ENCODE measurements at regions not wholly inside any gene's neighbourhood (a gene's known extent, or its start where the extent isn't known, plus 50 kb on each side); places are given as distances from the start of the nearest gene placed in this dataset.

GRCh38 chr6:76382201-76382600 lies 309.7 kb upstream of the IMPG1 start:
- Histone ChIP-seq H3K27me3 (ENCODE audit: insufficient read depth, low read length, poor library complexity) (no peaks in the 10 kb centered on the region), H3K4me2 (ENCODE audit: insufficient read depth, low read length) (no peak overlapping the region), H3K4me1 (ENCODE audit: insufficient read depth, low read length) (no peaks in the 10 kb centered on the region), H3K79me2 (ENCODE audit: insufficient read depth, low read length) (no peaks in the 10 kb centered on the region), H3K4me3 (ENCODE audit: low read depth in 1 of 2, low read length in 2 of 2) (no peak overlapping the region), H4K20me1 (ENCODE audit: insufficient read depth, low read length) (no peaks in the 10 kb centered on the region), H3K27ac (ENCODE audit: low read length) (no peak overlapping the region), H2AFZ (ENCODE audit: low read depth, low read length) (no peak overlapping the region), H3K9me3 (ENCODE audit: insufficient read depth, low read length, severe bottlenecking) (no peaks in the 10 kb centered on the region), H3K36me3 (ENCODE audit: insufficient read depth, low read length) (no peaks in the 10 kb centered on the region), H3K9ac (ENCODE audit: low read depth, low read length) (no peak overlapping the region)
- TF ChIP-seq EZH2 (IDR thresholded peaks at IDR 0.05; ENCODE audit: borderline replicate concordance, low read depth, low read length, severe bottlenecking) (no peak), CTCF (IDR thresholded peaks at IDR 0.05; ENCODE audit: borderline replicate concordance, extremely low read depth, low read length, poor library complexity, severe bottlenecking) (no peak)
- DNase-seq (no peak), ATAC-seq (ENCODE audit: insufficient read depth, low read depth) (no peak)

GRCh38 chr6:76381612-76382011 lies 309.1 kb upstream of the IMPG1 start:
- no peak for DNase-seq
- no peak for TF ChIP-seq EZH2 (IDR thresholded peaks at IDR 0.05; ENCODE audit: borderline replicate concordance, low read depth, low read length, severe bottlenecking)
- TF ChIP-seq CTCF (IDR thresholded peaks at IDR 0.05; ENCODE audit: borderline replicate concordance, extremely low read depth, low read length, poor library complexity, severe bottlenecking), result no peak
- H3K4me3 ChIP-seq (ENCODE audit: low read depth in 1 of 2, low read length in 2 of 2), result no peak overlapping the region
- no peak for ATAC-seq (ENCODE audit: insufficient read depth, low read depth)
- H3K9ac ChIP-seq (ENCODE audit: low read depth, low read length), result no peak overlapping the region
- H3K27ac ChIP-seq (ENCODE audit: low read length), result no peak overlapping the region
- no peaks in the 10 kb centered on the region for H3K27me3 ChIP-seq (ENCODE audit: insufficient read depth, low read length, poor library complexity)
- no peaks in the 10 kb centered on the region for H3K36me3 ChIP-seq (ENCODE audit: insufficient read depth, low read length)
- H4K20me1 ChIP-seq (ENCODE audit: insufficient read depth, low read length), result no peaks in the 10 kb centered on the region
- no peak overlapping the region for H2AFZ ChIP-seq (ENCODE audit: low read depth, low read length)
- H3K9me3 ChIP-seq (ENCODE audit: insufficient read depth, low read length, severe bottlenecking), result no peaks in the 10 kb centered on the region
- no peaks in the 10 kb centered on the region for H3K4me1 ChIP-seq (ENCODE audit: insufficient read depth, low read length)
- H3K4me2 ChIP-seq (ENCODE audit: insufficient read depth, low read length), result no peak overlapping the region
- H3K79me2 ChIP-seq (ENCODE audit: insufficient read depth, low read length), result no peaks in the 10 kb centered on the region

GRCh38 chr6:76351275-76351674 lies 278.8 kb upstream of the IMPG1 start:
- Histone ChIP-seq H3K27me3 (ENCODE audit: insufficient read depth, low read length, poor library complexity) (no peaks in the 10 kb centered on the region), H3K36me3 (ENCODE audit: insufficient read depth, low read length) (no peaks in the 10 kb centered on the region), H3K27ac (ENCODE audit: low read length) (no peak overlapping the region), H3K4me2 (ENCODE audit: insufficient read depth, low read length) (no peak overlapping the region), H3K4me3 (ENCODE audit: low read depth in 1 of 2, low read length in 2 of 2) (no peak overlapping the region), H4K20me1 (ENCODE audit: insufficient read depth, low read length) (no peaks in the 10 kb centered on the region), H3K4me1 (ENCODE audit: insufficient read depth, low read length) (no peaks in the 10 kb centered on the region), H3K9ac (ENCODE audit: low read depth, low read length) (no peak overlapping the region), H3K79me2 (ENCODE audit: insufficient read depth, low read length) (no peaks in the 10 kb centered on the region), H3K9me3 (ENCODE audit: insufficient read depth, low read length, severe bottlenecking) (no peaks in the 10 kb centered on the region), H2AFZ (ENCODE audit: low read depth, low read length) (no peak overlapping the region)
- ATAC-seq (ENCODE audit: insufficient read depth, low read depth) (no peak), DNase-seq (no peak)
- no peak for TF ChIP-seq EZH2 (IDR thresholded peaks at IDR 0.05; ENCODE audit: borderline replicate concordance, low read depth, low read length, severe bottlenecking)
- TF ChIP-seq CTCF (IDR thresholded peaks at IDR 0.05; ENCODE audit: borderline replicate concordance, extremely low read depth, low read length, poor library complexity, severe bottlenecking), result peak; percentile 4

- H3K36me3 ChIP-seq (ENCODE audit: insufficient read depth, low read length), result no peaks in the 10 kb centered on the region
- H2AFZ ChIP-seq (ENCODE audit: low read depth, low read length), result no peak overlapping the region
- H3K4me3 ChIP-seq (ENCODE audit: low read depth in 1 of 2, low read length in 2 of 2), result no peak overlapping the region
- no peak overlapping the region for H3K4me2 ChIP-seq (ENCODE audit: insufficient read depth, low read length)
- no peaks in the 10 kb centered on the region for H4K20me1 ChIP-seq (ENCODE audit: insufficient read depth, low read length)
- no peaks in the 10 kb centered on the region for H3K4me1 ChIP-seq (ENCODE audit: insufficient read depth, low read length)
- no peak overlapping the region for H3K27ac ChIP-seq (ENCODE audit: low read length)
- TF ChIP-seq EZH2 (IDR thresholded peaks at IDR 0.05; ENCODE audit: borderline replicate concordance, low read depth, low read length, severe bottlenecking) (no peak), CTCF (IDR thresholded peaks at IDR 0.05; ENCODE audit: borderline replicate concordance, extremely low read depth, low read length, poor library complexity, severe bottlenecking) (no peak)
- ATAC-seq (ENCODE audit: insufficient read depth, low read depth) (no peak), DNase-seq (no peak)
- H3K9me3 ChIP-seq (ENCODE audit: insufficient read depth, low read length, severe bottlenecking), result no peaks in the 10 kb centered on the region
- no peak overlapping the region for H3K9ac ChIP-seq (ENCODE audit: low read depth, low read length)
- no peaks in the 10 kb centered on the region for H3K27me3 ChIP-seq (ENCODE audit: insufficient read depth, low read length, poor library complexity)
- H3K79me2 ChIP-seq (ENCODE audit: insufficient read depth, low read length), result no peaks in the 10 kb centered on the region
Measured at GRCh38 chr6:76347539-76347938, 275.1 kb upstream of the IMPG1 start.

All from DND-41 (cell line).